SK-N-SH (cell line): ENCODE measurements at regions not wholly inside any gene's neighbourhood (a gene's known extent, or its start where the extent isn't known, plus 50 kb on each side); places are given as distances from the start of the nearest gene placed in this dataset.

Experiments
- MEF2A ChIP-seq: IDR thresholded peaks from 2 replicates; pipeline ENCODE4 v1.4.0; 2012; ENCODE audit warnings: low read depth, borderline replicate concordance
- POLR2AphosphoS5 ChIP-seq: IDR thresholded peaks from 2 replicates; pipeline ENCODE4 v1.6.1; 2012; ENCODE audit warnings: low read depth, low read length
- TAF1 ChIP-seq: IDR thresholded peaks from 2 replicates; pipeline ENCODE4 v1.6.1; 2012; ENCODE audit warnings: low read depth, mild to moderate bottlenecking, low read length, moderate library complexity, borderline replicate concordance
- USF1 ChIP-seq: IDR thresholded peaks from 2 replicates; pipeline ENCODE4 v1.4.0; 2012; ENCODE audit warnings: low read depth, borderline replicate concordance
- TF ChIP-seq, protein P1 (sequence below): IDR thresholded peaks from 2 replicates; pipeline ENCODE4 v1.4.0; 2012; ENCODE audit warnings: low read depth, borderline replicate concordance

DNA sequence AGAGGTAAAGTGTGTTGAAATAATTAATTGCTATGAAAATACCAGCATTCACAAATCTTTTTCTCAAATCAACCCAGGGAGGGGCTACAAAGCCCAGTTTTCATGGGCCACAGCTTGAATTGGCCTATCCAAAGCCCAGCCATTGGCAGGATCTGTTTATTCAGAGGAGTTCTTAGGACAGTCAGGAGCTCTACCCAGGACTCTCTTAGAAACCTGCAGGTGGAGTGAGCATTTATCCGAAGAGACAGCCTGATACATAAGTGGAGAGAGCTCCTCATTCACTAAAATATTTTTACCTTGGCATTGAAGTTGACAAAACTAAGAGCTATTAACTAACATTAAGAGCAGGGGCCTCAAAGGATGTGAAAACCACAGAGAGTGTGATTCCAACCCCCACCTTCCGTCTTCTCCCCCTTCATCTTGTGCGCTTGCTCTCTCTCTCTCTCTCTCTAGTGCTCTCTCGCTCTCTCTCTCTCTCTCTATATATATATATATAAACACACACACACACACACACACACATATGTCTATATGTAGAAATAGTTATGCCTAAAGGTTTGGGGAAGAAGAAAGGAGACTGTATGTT lies 315.5 kb downstream of the SNAPC1 start:
- TF ChIP-seq POLR2AphosphoS5 (no peak), TAF1 (no peak), MEF2A (no peak), USF1 (no peak)
- TF ChIP-seq, protein P1, sequence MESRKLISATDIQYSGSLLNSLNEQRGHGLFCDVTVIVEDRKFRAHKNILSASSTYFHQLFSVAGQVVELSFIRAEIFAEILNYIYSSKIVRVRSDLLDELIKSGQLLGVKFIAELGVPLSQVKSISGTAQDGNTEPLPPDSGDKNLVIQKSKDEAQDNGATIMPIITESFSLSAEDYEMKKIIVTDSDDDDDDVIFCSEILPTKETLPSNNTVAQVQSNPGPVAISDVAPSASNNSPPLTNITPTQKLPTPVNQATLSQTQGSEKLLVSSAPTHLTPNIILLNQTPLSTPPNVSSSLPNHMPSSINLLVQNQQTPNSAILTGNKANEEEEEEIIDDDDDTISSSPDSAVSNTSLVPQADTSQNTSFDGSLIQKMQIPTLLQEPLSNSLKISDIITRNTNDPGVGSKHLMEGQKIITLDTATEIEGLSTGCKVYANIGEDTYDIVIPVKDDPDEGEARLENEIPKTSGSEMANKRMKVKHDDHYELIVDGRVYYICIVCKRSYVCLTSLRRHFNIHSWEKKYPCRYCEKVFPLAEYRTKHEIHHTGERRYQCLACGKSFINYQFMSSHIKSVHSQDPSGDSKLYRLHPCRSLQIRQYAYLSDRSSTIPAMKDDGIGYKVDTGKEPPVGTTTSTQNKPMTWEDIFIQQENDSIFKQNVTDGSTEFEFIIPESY: no peak
